WTC11 (cell line): ENCODE measurements at regions not wholly inside any gene's neighbourhood (a gene's known extent, or its start where the extent isn't known, plus 50 kb on each side); places are given as distances from the start of the nearest gene placed in this dataset.

Experiments used
- ATAC-seq: fragments of 200-7000 bp; cut with Tn5 transposase; 2 replicates; pipeline ENCODE4 v1.10.0; 2021; ENCODE audit warnings: mild to moderate bottlenecking, moderate library complexity
- CTCF ChIA-PET: fragments of 300-600 bp; sonication (Branson Sonifier 250); formaldehyde crosslinking; loops from one replicate; lab custom pipeline; 2021; ENCODE audit warnings: antibody characterized with exemption; lab: Charles Lee
- POLR2A ChIA-PET: fragments of 350-600 bp; sonication (Branson Sonifier 250); formaldehyde crosslinking; loops from one replicate; lab custom pipeline; 2021; ENCODE audit warnings: antibody characterized with exemption; lab: Charles Lee
- DNase-seq: peaks from one replicate; pipeline ENCODE4 v3.0.0; 2021; ENCODE audit warnings: low spot score
- H3K27ac Mint-ChIP-seq: 2 replicates; pipeline ENCODE4 v1.8.0; 2021; ENCODE audit warnings: mixed read lengths
- H3K27me3 Mint-ChIP-seq: 2 replicates; pipeline ENCODE4 v1.8.0; 2021; ENCODE audit warnings: low read depth, mild to moderate bottlenecking, moderate library complexity, mixed read lengths
- H3K36me3 Mint-ChIP-seq: 2 replicates; pipeline ENCODE4 v1.8.0; 2021; ENCODE audit warnings: mixed read lengths
- H3K4me1 Mint-ChIP-seq: 2 replicates; pipeline ENCODE4 v1.8.0; 2022; ENCODE audit warnings: mixed read lengths
- H3K4me3 Mint-ChIP-seq: 2 replicates; pipeline ENCODE4 v1.8.0; 2021; ENCODE audit warnings: mild to moderate bottlenecking, moderate library complexity, mixed read lengths
- H3K9me3 Mint-ChIP-seq: 2 replicates; pipeline ENCODE4 v1.8.0; 2021; ENCODE audit warnings: mixed read lengths
- ATF1 ChIP-seq: sonication (generic); formaldehyde crosslinking; IDR thresholded peaks from 2 replicates; pipeline ENCODE4 v1.8.1; 2023; ENCODE audit warnings: mild to moderate bottlenecking, moderate library complexity, missing genetic modification reagents
- FOXP1 ChIP-seq: sonication (generic); formaldehyde crosslinking; IDR thresholded peaks from 2 replicates; pipeline ENCODE4 v1.8.0; 2022; ENCODE audit warnings: missing genetic modification reagents, mild to moderate bottlenecking, moderate library complexity, borderline replicate concordance
- GRHL2 ChIP-seq: fragments of 250-450 bp; sonication (Bioruptor Pico); IDR thresholded peaks from 2 replicates; pipeline ENCODE4 v1.8.0; 2022; ENCODE audit warnings: mild to moderate bottlenecking, moderate library complexity; ENCODE audit not compliant: insufficient replicate concordance, severe bottlenecking
- NR2C2 ChIP-seq: sonication (generic); formaldehyde crosslinking; IDR thresholded peaks from 2 replicates; pipeline ENCODE4 v1.8.0; 2022; ENCODE audit warnings: mild to moderate bottlenecking, missing genetic modification reagents
- SP1 ChIP-seq: sonication (generic); formaldehyde crosslinking; conservative IDR thresholded peaks from 2 replicates; pipeline ENCODE4 v1.8.1; 2022; ENCODE audit warnings: missing genetic modification reagents
- TCF7 ChIP-seq: sonication (generic); formaldehyde crosslinking; IDR thresholded peaks from 2 replicates; pipeline ENCODE4 v1.8.0; 2022; ENCODE audit warnings: mild to moderate bottlenecking, low read depth, missing genetic modification reagents, moderate library complexity
- TEAD1 ChIP-seq: sonication (generic); formaldehyde crosslinking; IDR thresholded peaks from 2 replicates; pipeline ENCODE4 v1.8.0; 2022; ENCODE audit warnings: mild to moderate bottlenecking, missing genetic modification reagents
- ZNF121 ChIP-seq: sonication (generic); formaldehyde crosslinking; IDR thresholded peaks from 2 replicates; pipeline ENCODE4 v1.8.0; 2023; ENCODE audit warnings: missing genetic modification reagents
- ZNF396 ChIP-seq: fragments of 250-450 bp; sonication (Bioruptor Pico); IDR thresholded peaks from 2 replicates; pipeline ENCODE4 v1.8.0; 2021; ENCODE audit warnings: mild to moderate bottlenecking, moderate library complexity, borderline replicate concordance
- ZNF671 ChIP-seq: fragments of 250-450 bp; sonication (Bioruptor Pico); IDR thresholded peaks from 2 replicates; pipeline ENCODE4 v1.8.0; 2021; ENCODE audit warnings: mild to moderate bottlenecking
- TF ChIP-seq, protein P1 (sequence below): sonication (generic); formaldehyde crosslinking; conservative IDR thresholded peaks from 2 replicates; pipeline ENCODE4 v1.8.1; 2023; ENCODE audit warnings: mild to moderate bottlenecking, low read depth, missing genetic modification reagents, moderate library complexity
- TF ChIP-seq, protein P2 (sequence below): sonication (generic); formaldehyde crosslinking; IDR thresholded peaks from 2 replicates; pipeline ENCODE4 v1.8.1; 2022; ENCODE audit warnings: low read depth, mild to moderate bottlenecking, moderate library complexity, missing genetic modification reagents, borderline replicate concordance
- TF ChIP-seq, protein P3 (sequence below): sonication (generic); formaldehyde crosslinking; IDR thresholded peaks from 2 replicates; pipeline ENCODE4 v1.8.0; 2022; ENCODE audit warnings: mild to moderate bottlenecking, missing genetic modification reagents
- TF ChIP-seq, protein P4 (sequence below): sonication (generic); formaldehyde crosslinking; IDR thresholded peaks from 2 replicates; pipeline ENCODE4 v1.8.0; 2022; ENCODE audit warnings: mild to moderate bottlenecking, missing genetic modification reagents
- TF ChIP-seq, protein P5 (sequence below): sonication (generic); formaldehyde crosslinking; IDR thresholded peaks from 2 replicates; pipeline ENCODE4 v1.8.1; 2022; ENCODE audit warnings: mild to moderate bottlenecking, moderate library complexity, missing genetic modification reagents
- TF ChIP-seq, protein P6 (sequence below): sonication (generic); formaldehyde crosslinking; IDR thresholded peaks from 2 replicates; pipeline ENCODE4 v1.8.1; 2023; ENCODE audit warnings: mild to moderate bottlenecking, missing genetic modification reagents
- TF ChIP-seq, protein P7 (sequence below): sonication (generic); formaldehyde crosslinking; IDR thresholded peaks from 2 replicates; pipeline ENCODE4 v1.8.1; 2023; ENCODE audit warnings: mild to moderate bottlenecking, missing genetic modification reagents, moderate library complexity
- TF ChIP-seq, protein P8 (sequence below): sonication (generic); formaldehyde crosslinking; IDR thresholded peaks from 2 replicates; pipeline ENCODE4 v1.8.1; 2023; ENCODE audit warnings: mild to moderate bottlenecking, missing genetic modification reagents, moderate library complexity
- TF ChIP-seq, protein P9 (sequence below): fragments of 250-450 bp; sonication (Bioruptor Pico); IDR thresholded peaks from 2 replicates; pipeline ENCODE4 v1.9.0; 2021; ENCODE audit warnings: mild to moderate bottlenecking
- TF ChIP-seq, protein P10 (sequence below): sonication (generic); formaldehyde crosslinking; IDR thresholded peaks from 2 replicates; pipeline ENCODE4 v1.8.0; 2022; ENCODE audit warnings: mild to moderate bottlenecking, missing genetic modification reagents

DNA sequence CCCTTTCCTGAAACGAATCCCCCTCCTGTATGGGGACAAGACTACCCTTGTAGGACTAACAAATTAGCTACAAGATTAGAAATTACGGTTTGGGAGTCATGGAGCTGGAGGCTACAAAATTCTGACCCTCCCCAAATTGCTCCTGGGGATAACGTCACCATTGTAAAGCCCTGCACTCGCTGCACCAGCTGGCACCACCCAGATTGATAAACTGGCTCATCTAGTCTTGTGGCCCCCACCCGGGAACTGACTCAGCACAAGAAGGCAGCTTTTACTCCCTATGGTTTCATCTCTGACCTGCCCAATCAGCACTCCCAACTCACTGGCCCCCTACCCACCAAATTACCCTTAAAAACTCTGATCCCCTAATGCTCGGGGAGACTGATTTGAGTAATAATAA, 150.6 kb upstream of the TSC22D1 start (continued):
- TF ChIP-seq, protein P1, sequence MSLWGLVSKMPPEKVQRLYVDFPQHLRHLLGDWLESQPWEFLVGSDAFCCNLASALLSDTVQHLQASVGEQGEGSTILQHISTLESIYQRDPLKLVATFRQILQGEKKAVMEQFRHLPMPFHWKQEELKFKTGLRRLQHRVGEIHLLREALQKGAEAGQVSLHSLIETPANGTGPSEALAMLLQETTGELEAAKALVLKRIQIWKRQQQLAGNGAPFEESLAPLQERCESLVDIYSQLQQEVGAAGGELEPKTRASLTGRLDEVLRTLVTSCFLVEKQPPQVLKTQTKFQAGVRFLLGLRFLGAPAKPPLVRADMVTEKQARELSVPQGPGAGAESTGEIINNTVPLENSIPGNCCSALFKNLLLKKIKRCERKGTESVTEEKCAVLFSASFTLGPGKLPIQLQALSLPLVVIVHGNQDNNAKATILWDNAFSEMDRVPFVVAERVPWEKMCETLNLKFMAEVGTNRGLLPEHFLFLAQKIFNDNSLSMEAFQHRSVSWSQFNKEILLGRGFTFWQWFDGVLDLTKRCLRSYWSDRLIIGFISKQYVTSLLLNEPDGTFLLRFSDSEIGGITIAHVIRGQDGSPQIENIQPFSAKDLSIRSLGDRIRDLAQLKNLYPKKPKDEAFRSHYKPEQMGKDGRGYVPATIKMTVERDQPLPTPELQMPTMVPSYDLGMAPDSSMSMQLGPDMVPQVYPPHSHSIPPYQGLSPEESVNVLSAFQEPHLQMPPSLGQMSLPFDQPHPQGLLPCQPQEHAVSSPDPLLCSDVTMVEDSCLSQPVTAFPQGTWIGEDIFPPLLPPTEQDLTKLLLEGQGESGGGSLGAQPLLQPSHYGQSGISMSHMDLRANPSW (CRISPR knock-in tag), result no peak
- TF ChIP-seq FOXP1 (CRISPR knock-in tag) (no peak), ZNF671 (CRISPR knock-in tag) (no peak), ZNF396 (CRISPR knock-in tag) (no peak), TEAD1 (CRISPR knock-in tag) (no peak), GRHL2 (no peak)
- TF ChIP-seq, protein P2, sequence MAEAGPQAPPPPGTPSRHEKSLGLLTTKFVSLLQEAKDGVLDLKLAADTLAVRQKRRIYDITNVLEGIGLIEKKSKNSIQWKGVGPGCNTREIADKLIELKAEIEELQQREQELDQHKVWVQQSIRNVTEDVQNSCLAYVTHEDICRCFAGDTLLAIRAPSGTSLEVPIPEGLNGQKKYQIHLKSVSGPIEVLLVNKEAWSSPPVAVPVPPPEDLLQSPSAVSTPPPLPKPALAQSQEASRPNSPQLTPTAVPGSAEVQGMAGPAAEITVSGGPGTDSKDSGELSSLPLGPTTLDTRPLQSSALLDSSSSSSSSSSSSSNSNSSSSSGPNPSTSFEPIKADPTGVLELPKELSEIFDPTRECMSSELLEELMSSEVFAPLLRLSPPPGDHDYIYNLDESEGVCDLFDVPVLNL (CRISPR knock-in tag), result no peak
- TF ChIP-seq, protein P3, sequence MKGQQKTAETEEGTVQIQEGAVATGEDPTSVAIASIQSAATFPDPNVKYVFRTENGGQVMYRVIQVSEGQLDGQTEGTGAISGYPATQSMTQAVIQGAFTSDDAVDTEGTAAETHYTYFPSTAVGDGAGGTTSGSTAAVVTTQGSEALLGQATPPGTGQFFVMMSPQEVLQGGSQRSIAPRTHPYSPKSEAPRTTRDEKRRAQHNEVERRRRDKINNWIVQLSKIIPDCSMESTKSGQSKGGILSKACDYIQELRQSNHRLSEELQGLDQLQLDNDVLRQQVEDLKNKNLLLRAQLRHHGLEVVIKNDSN (CRISPR knock-in tag), result no peak
- TF ChIP-seq, protein P4, sequence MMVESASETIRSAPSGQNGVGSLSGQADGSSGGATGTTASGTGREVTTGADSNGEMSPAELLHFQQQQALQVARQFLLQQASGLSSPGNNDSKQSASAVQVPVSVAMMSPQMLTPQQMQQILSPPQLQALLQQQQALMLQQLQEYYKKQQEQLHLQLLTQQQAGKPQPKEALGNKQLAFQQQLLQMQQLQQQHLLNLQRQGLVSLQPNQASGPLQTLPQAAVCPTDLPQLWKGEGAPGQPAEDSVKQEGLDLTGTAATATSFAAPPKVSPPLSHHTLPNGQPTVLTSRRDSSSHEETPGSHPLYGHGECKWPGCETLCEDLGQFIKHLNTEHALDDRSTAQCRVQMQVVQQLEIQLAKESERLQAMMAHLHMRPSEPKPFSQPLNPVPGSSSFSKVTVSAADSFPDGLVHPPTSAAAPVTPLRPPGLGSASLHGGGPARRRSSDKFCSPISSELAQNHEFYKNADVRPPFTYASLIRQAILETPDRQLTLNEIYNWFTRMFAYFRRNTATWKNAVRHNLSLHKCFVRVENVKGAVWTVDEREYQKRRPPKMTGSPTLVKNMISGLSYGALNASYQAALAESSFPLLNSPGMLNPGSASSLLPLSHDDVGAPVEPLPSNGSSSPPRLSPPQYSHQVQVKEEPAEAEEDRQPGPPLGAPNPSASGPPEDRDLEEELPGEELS, result no peak
- TF ChIP-seq, all 79 proteins: peak for 0

DNA sequence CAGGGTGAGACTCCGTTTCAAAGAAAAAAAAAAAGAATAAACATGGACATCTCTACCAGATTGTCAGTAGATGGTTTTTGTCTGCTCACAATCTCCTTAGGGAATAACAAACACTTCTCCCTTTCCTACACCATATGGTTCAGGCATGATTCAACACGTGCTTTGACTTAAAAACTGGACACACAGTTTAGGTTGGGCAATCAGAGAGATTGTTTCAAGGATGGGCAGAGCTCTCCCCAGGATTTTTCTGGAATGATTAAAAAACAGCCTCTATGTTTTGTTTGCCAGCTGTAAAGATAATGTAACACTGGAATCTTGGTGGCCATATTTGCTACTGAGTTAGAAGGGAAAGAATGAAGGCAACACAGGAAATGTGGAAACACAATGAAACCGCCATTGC, 150.1 kb upstream of the TSC22D1 start:
- ChIA-PET CTCF (interaction anchor here (1.3 kb wide), 1 partner anchor 92 kb away, joined by 3 read pairs; no protein-coding TSS in a partner anchor), POLR2A (no interaction called here)
- H3K36me3 Mint-ChIP-seq, result no peaks in the 10 kb centered on the region
- DNase-seq (no peak), ATAC-seq (no peak)
- TF ChIP-seq, protein P5, sequence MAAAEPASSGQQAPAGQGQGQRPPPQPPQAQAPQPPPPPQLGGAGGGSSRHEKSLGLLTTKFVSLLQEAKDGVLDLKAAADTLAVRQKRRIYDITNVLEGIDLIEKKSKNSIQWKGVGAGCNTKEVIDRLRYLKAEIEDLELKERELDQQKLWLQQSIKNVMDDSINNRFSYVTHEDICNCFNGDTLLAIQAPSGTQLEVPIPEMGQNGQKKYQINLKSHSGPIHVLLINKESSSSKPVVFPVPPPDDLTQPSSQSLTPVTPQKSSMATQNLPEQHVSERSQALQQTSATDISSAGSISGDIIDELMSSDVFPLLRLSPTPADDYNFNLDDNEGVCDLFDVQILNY (CRISPR knock-in tag), result no peak
- TF ChIP-seq, protein P6, sequence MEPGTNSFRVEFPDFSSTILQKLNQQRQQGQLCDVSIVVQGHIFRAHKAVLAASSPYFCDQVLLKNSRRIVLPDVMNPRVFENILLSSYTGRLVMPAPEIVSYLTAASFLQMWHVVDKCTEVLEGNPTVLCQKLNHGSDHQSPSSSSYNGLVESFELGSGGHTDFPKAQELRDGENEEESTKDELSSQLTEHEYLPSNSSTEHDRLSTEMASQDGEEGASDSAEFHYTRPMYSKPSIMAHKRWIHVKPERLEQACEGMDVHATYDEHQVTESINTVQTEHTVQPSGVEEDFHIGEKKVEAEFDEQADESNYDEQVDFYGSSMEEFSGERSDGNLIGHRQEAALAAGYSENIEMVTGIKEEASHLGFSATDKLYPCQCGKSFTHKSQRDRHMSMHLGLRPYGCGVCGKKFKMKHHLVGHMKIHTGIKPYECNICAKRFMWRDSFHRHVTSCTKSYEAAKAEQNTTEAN, result no peak
- TF ChIP-seq, protein P7, sequence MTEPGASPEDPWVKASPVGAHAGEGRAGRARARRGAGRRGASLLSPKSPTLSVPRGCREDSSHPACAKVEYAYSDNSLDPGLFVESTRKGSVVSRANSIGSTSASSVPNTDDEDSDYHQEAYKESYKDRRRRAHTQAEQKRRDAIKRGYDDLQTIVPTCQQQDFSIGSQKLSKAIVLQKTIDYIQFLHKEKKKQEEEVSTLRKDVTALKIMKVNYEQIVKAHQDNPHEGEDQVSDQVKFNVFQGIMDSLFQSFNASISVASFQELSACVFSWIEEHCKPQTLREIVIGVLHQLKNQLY (CRISPR knock-in tag), result no peak
- TF ChIP-seq, protein P8, sequence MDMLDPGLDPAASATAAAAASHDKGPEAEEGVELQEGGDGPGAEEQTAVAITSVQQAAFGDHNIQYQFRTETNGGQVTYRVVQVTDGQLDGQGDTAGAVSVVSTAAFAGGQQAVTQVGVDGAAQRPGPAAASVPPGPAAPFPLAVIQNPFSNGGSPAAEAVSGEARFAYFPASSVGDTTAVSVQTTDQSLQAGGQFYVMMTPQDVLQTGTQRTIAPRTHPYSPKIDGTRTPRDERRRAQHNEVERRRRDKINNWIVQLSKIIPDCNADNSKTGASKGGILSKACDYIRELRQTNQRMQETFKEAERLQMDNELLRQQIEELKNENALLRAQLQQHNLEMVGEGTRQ (CRISPR knock-in tag), result no peak
- TF ChIP-seq, protein P4, result no peak
- TF ChIP-seq ATF1 (CRISPR knock-in tag) (no peak), SP1 (CRISPR knock-in tag) (no peak), ZNF671 (CRISPR knock-in tag) (no peak), NR2C2 (CRISPR knock-in tag) (no peak), TCF7 (no peak), ZNF121 (CRISPR knock-in tag) (no peak)
- TF ChIP-seq, protein P9, sequence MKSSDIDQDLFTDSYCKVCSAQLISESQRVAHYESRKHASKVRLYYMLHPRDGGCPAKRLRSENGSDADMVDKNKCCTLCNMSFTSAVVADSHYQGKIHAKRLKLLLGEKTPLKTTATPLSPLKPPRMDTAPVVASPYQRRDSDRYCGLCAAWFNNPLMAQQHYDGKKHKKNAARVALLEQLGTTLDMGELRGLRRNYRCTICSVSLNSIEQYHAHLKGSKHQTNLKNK, result no peak
- TF ChIP-seq, protein P10, sequence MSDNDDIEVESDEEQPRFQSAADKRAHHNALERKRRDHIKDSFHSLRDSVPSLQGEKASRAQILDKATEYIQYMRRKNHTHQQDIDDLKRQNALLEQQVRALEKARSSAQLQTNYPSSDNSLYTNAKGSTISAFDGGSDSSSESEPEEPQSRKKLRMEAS (CRISPR knock-in tag), result no peak
- H3K4me1 Mint-ChIP-seq, result peaks cover 11% of the 10 kb centered on the region
- 0 out of 2 replicates have a peak, but pooled peaks cover 3% of the 10 kb centered on the region for H3K9me3 Mint-ChIP-seq
- H3K27ac Mint-ChIP-seq, result no peak overlapping the region
- H3K4me3 Mint-ChIP-seq, result no peak overlapping the region
- no peaks in the 10 kb centered on the region for H3K27me3 Mint-ChIP-seq
